ENCODE measurements at regions not wholly inside any gene's neighbourhood (a gene's known extent, or its start where the extent isn't known, plus 50 kb on each side); places are given as distances from the start of the nearest gene placed in this dataset.

- H3K4me3 ChIP-seq (ENCODE audit: low read depth, low read length), result no peak overlapping the region
- no peak for TF ChIP-seq MYC (IDR thresholded peaks at IDR 0.05; ENCODE audit: low read depth, low read length)
- no peak for TF ChIP-seq POLR2A (IDR thresholded peaks at IDR 0.05; ENCODE audit: extremely low read depth, insufficient read length)
- TF ChIP-seq MAX (IDR thresholded peaks at IDR 0.05; ENCODE audit: low read depth, low read length), result no peak
- no peak for TF ChIP-seq CTCF (IDR thresholded peaks at IDR 0.05; ENCODE audit: low read depth, low read length)
- DNase-seq (ENCODE audit: low read depth), result no peak
These were observed 410.0 kb downstream of the CDH19 start for GRCh38 chr18:66193938-66194337.

GRCh38 chr18:66193394-66193793 is 410.5 kb downstream of the CDH19 start:
- TF ChIP-seq CTCF (IDR thresholded peaks at IDR 0.05; ENCODE audit: low read depth, low read length), result no peak
- no peak for TF ChIP-seq MYC (IDR thresholded peaks at IDR 0.05; ENCODE audit: low read depth, low read length)
- TF ChIP-seq MAX (IDR thresholded peaks at IDR 0.05; ENCODE audit: low read depth, low read length), result no peak
- no peak for TF ChIP-seq POLR2A (IDR thresholded peaks at IDR 0.05; ENCODE audit: extremely low read depth, insufficient read length)
- DNase-seq (ENCODE audit: low read depth), result no peak
- H3K4me3 ChIP-seq (ENCODE audit: low read depth, low read length), result no peak overlapping the region

- TF ChIP-seq MYC (IDR thresholded peaks at IDR 0.05; ENCODE audit: low read depth, low read length) (no peak), CTCF (IDR thresholded peaks at IDR 0.05; ENCODE audit: low read depth, low read length) (no peak), MAX (IDR thresholded peaks at IDR 0.05; ENCODE audit: low read depth, low read length) (no peak), POLR2A (IDR thresholded peaks at IDR 0.05; ENCODE audit: extremely low read depth, insufficient read length) (no peak)
- no peak for DNase-seq (ENCODE audit: low read depth)
These were observed 417.9 kb downstream of the CDH7 start for GRCh38 chr18:66168685-66169235.

GRCh38 chr18:66167829-66168684 is 417.2 kb downstream of the CDH7 start:
- no peak overlapping the region for H3K4me3 ChIP-seq (ENCODE audit: low read depth, low read length)
- TF ChIP-seq POLR2A (IDR thresholded peaks at IDR 0.05; ENCODE audit: extremely low read depth, insufficient read length), result no peak
- no peak for TF ChIP-seq CTCF (IDR thresholded peaks at IDR 0.05; ENCODE audit: low read depth, low read length)
- no peak for TF ChIP-seq MYC (IDR thresholded peaks at IDR 0.05; ENCODE audit: low read depth, low read length)
- TF ChIP-seq MAX (IDR thresholded peaks at IDR 0.05; ENCODE audit: low read depth, low read length), result no peak
- no peak for DNase-seq (ENCODE audit: low read depth)

More at GRCh38 chr18:66168685-66169235, 417.9 kb downstream of the CDH7 start:
- no peak overlapping the region for H3K4me3 ChIP-seq (ENCODE audit: low read depth, low read length)

GRCh38 chr18:66160007-66160406 is 409.2 kb downstream of the CDH7 start:
- no peak for DNase-seq (ENCODE audit: low read depth)
- TF ChIP-seq MAX (IDR thresholded peaks at IDR 0.05; ENCODE audit: low read depth, low read length) (no peak), POLR2A (IDR thresholded peaks at IDR 0.05; ENCODE audit: extremely low read depth, insufficient read length) (no peak), MYC (IDR thresholded peaks at IDR 0.05; ENCODE audit: low read depth, low read length) (no peak), CTCF (IDR thresholded peaks at IDR 0.05; ENCODE audit: low read depth, low read length) (no peak)
- no peak overlapping the region for H3K4me3 ChIP-seq (ENCODE audit: low read depth, low read length)

All from NB4 (cell line).